Transverse colon (tissue), 4 donors: ENCODE measurements at regions not wholly inside any gene's neighbourhood (a gene's known extent, or its start where the extent isn't known, plus 50 kb on each side); places are given as distances from the start of the nearest gene placed in this dataset.

Experiments
- DNase-seq: peaks from one replicate; pipeline ENCODE4 v3.0.0-alpha.2; 2019
- H3K27ac ChIP-seq, 4 donors: fragments of 200-600 bp; sonication (generic); 2 replicates each; pipeline ENCODE4 v1.5.1; 2016 to 2018; ENCODE audit warnings: inconsistent platforms in 4 of 4
- H3K27me3 ChIP-seq: fragments of 200-600 bp; sonication (generic); 2 replicates; pipeline ENCODE4 v1.5.1; 2017; ENCODE audit warnings: inconsistent platforms
- H3K36me3 ChIP-seq, 4 donors: fragments of 200-600 bp; sonication (generic); 2 replicates each; pipeline ENCODE4 v1.5.1; 2017 to 2019; ENCODE audit warnings: inconsistent platforms in 4 of 4
- H3K4me1 ChIP-seq, 4 donors: fragments of 200-600 bp; sonication (generic); 2 replicates each; pipeline ENCODE4 v1.5.1; 2017 to 2020; ENCODE audit warnings: inconsistent platforms in 4 of 4
- H3K4me3 ChIP-seq, 4 donors: fragments of 200-600 bp; sonication (generic); 1 replicate in 1 of 4; 2 replicates in 3 of 4; pipeline versions ENCODE4 v1.5.1 to v1.6.1; 2017 to 2019; ENCODE audit warnings: inconsistent platforms in 4 of 4
- H3K9me3 ChIP-seq, 2 donors: fragments of 200-600 bp; sonication (generic); 2 replicates each; pipeline ENCODE4 v1.5.1; 2017 to 2019; ENCODE audit warnings: inconsistent platforms in 2 of 2
- EP300 ChIP-seq: sonication (generic); formaldehyde crosslinking; IDR thresholded peaks from one replicate; pipeline ENCODE4 v1.6.1; 2017; ENCODE audit warnings: antibody characterized with exemption, low read depth
- POLR2A ChIP-seq: fragments of 450-650 bp; IDR thresholded peaks from one replicate; pipeline ENCODE4 v1.6.1; 2016; ENCODE audit warnings: antibody characterized with exemption, mild to moderate bottlenecking, moderate library complexity
- POLR2AphosphoS5 ChIP-seq, 3 donors: sonication (generic); formaldehyde crosslinking; IDR thresholded peaks; one replicate each; pipeline ENCODE4 v1.6.1; 2016; ENCODE audit warnings: antibody characterized with exemption in 3 of 3
- WGBS, 2 donors: methylation state at CpG; one replicate each; pipeline ENCODE4 v1.1.5; 2018; ENCODE audit warnings: low coverage in 1 of 2; 5-methylcytosine and 5-hydroxymethylcytosine counted together
- in situ Hi-C, 4 donors: fragments of 200-750 bp; cut with MboI; loops; one replicate each; pipeline versions ENCODE4 v1.15.0 to v1.15.1; 2017; ENCODE audit warnings: low sequenced_read_pairs in 3 of 4, low pct_ligation_motif_present in 1 of 4, low pct_unique_long_range_greater_than_20kb in 1 of 4
- intact Hi-C: fragments of 100-400 bp; cut with DNase I; formaldehyde crosslinking; loops from one replicate; pipeline ENCODE4 v1.15.1; 2023; ENCODE audit warnings: low total_unique reads
- TF ChIP-seq, protein P1 (sequence below), 5 experiments: fragments of 200-600 bp in 3 of 5; fragments of 450-650 bp in 2 of 5; sonication (generic) in 3 of 5; IDR thresholded peaks; 1 replicate in 2 of 5; 2 replicates in 3 of 5; pipeline ENCODE4 v1.5.1; 2016 to 2017; ENCODE audit warnings: antibody characterized with exemption in 5 of 5, inconsistent platforms in 3 of 5, mild to moderate bottlenecking in 2 of 5, moderate library complexity in 1 of 5

DNA sequence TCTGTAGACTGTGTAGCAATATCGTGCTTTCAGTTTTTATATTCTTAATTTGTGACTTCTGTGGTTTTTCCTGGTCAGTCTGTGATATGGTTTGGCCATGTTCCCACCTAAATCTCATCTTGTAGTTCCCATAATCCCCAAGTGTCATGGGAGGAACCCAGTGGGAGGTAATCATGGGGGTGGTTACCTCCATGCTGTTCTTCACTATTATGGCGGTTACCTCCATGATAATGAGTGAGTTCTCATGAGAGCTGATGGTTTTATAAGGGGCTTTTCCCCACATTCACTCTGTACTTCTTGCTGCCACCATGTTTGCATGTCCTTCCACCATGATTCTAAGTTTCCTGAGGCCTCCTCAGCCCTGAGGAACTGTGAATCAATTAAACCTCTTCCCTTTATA lies 169.8 kb downstream of the LEPR start:
- Histone ChIP-seq H3K4me3 (no peak overlapping the region), H3K27me3 (no peaks in the 10 kb centered on the region), H3K9me3 (no peaks in the 10 kb centered on the region), H3K27ac (no peak overlapping the region), H3K4me1 (no peaks in the 10 kb centered on the region), H3K36me3 (no peaks in the 10 kb centered on the region)
- TF ChIP-seq POLR2AphosphoS5 (IDR thresholded peaks at IDR 0.05) (no peak), POLR2A (no peak), EP300 (no peak)
- TF ChIP-seq, protein P1, sequence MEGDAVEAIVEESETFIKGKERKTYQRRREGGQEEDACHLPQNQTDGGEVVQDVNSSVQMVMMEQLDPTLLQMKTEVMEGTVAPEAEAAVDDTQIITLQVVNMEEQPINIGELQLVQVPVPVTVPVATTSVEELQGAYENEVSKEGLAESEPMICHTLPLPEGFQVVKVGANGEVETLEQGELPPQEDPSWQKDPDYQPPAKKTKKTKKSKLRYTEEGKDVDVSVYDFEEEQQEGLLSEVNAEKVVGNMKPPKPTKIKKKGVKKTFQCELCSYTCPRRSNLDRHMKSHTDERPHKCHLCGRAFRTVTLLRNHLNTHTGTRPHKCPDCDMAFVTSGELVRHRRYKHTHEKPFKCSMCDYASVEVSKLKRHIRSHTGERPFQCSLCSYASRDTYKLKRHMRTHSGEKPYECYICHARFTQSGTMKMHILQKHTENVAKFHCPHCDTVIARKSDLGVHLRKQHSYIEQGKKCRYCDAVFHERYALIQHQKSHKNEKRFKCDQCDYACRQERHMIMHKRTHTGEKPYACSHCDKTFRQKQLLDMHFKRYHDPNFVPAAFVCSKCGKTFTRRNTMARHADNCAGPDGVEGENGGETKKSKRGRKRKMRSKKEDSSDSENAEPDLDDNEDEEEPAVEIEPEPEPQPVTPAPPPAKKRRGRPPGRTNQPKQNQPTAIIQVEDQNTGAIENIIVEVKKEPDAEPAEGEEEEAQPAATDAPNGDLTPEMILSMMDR (IDR thresholded peaks at IDR 0.05) = no peak
- in situ Hi-C loops (no loop called here), intact Hi-C loops (no loop called here)
- DNase-seq = no peak
- 87 to 92% methylated on average over 2 of the region's 2 CpGs for WGBS, 2 donors

DNA sequence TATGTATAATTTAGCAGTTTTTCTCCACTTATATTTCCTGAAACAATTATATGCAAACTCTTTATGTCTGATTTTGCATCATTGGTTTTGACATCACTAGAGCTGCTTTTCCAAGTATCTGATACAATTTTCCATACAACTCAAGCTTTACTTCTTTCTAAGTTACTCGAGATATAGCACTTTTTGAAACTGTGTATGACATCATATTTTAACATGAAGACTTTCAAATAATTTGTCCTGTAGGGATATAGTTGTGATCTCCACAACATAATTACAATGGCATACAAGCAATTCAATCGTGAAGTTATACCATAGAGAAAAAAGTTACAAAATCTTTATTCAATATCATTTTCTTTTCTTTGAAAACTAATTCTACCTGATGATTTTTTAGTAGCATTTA lies 173.0 kb downstream of the LEPR start:
- Histone ChIP-seq H3K9me3 (no peaks in the 10 kb centered on the region), H3K36me3 (no peaks in the 10 kb centered on the region), H3K4me3 (no peak overlapping the region), H3K27me3 (no peaks in the 10 kb centered on the region), H3K27ac (no peak overlapping the region), H3K4me1 (no peaks in the 10 kb centered on the region)
- DNase-seq = no peak
- no peak for TF ChIP-seq POLR2AphosphoS5 (IDR thresholded peaks at IDR 0.05)
- TF ChIP-seq POLR2A = no peak
- no peak for TF ChIP-seq EP300
- TF ChIP-seq, protein P1 (IDR thresholded peaks at IDR 0.05) = no peak
- 82 to 85% methylated on average over 2 of the region's 2 CpGs for WGBS, 2 donors
- intact Hi-C loops = no loop called here
- in situ Hi-C loops = no loop called here

DNA sequence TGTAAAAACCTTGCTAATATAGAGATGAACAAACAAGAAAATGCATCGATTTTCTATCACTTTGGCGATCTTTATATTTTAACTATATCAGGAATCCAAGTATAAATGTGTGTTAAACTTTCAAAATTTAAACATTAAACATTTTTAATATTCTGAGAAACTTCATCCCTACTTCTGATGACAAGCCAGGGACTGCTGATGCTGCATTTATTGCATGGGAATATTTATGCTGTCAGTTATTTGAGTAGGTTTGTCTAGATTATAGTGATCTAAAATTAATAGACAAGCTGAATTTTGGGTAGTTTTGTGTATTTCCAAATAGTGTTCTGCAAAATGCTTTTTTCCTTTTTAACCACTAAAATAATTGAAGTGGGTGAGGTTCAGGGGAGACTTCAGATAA lies 175.3 kb downstream of the LEPR start:
- Histone ChIP-seq H3K4me1 (no peaks in the 10 kb centered on the region), H3K4me3 (no peak overlapping the region), H3K27ac (no peak overlapping the region), H3K36me3 (no peaks in the 10 kb centered on the region), H3K9me3 (no peaks in the 10 kb centered on the region), H3K27me3 (no peaks in the 10 kb centered on the region)
- 93 to 95% methylated on average over 2 of the region's 2 CpGs for WGBS, 2 donors
- TF ChIP-seq POLR2A (no peak), POLR2AphosphoS5 (IDR thresholded peaks at IDR 0.05) (no peak), EP300 (no peak)
- TF ChIP-seq, protein P1 (IDR thresholded peaks at IDR 0.05) = no peak
- DNase-seq = no peak
- in situ Hi-C loops (no loop called here), intact Hi-C loops (no loop called here)

GRCh38 chr1:65596768-65597167 lies 176.3 kb downstream of the LEPR start:
- Histone ChIP-seq H3K27me3 (no peaks in the 10 kb centered on the region), H3K36me3 (no peaks in the 10 kb centered on the region), H3K9me3 (no peaks in the 10 kb centered on the region), H3K27ac (no peak overlapping the region), H3K4me1 (no peaks in the 10 kb centered on the region), H3K4me3 (no peak overlapping the region)
- intact Hi-C loops (no loop called here), in situ Hi-C loops (no loop called here)
- DNase-seq = no peak
- 88 to 95% methylated on average over 2 of the region's 2 CpGs for WGBS, 2 donors
- TF ChIP-seq EP300 (no peak), POLR2A (no peak), POLR2AphosphoS5 (IDR thresholded peaks at IDR 0.05) (no peak)
- TF ChIP-seq, protein P1 (IDR thresholded peaks at IDR 0.05) = no peak
